ENCODE measurements at regions not wholly inside any gene's neighbourhood (a gene's known extent, or its start where the extent isn't known, plus 50 kb on each side); places are given as distances from the start of the nearest gene placed in this dataset.

DNA sequence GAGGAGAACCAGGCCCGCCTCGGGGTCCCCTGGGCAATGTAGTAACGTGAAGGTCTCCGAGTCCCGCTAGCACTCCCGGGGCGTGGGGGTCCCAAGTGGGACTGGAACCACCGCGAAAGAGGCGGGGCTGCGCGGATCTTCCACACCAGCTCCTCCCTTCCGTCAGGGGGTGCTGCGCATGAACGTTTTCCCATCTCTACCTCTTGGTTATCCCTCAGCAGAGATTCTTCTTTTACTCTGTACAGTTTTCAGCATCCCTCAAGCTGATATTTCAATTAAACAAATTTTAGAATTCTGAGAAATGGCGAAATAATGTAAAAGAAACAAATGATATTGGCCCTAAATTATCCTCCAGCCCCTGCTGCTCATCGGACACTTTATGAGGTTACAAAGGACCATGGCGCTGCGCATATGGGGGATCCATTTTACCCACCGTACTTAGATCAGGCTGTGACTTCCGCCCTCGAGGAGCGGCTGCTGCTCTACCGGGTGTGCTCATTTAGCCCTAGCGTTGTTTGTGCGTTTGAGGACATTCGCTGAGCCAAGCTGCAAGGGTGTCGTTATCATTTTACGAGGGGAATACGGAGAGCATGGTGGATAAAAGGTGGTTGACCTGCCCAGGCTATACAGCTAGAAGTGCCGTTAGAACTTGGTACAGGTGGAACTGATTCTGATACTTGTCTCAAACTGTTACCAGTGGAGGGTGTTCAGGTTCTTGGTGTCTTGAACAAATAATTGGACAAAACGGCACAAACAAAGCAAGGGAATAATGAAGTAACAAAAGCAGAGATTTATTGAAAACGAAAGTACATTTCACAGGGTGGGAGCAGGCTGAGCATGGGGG, 75.2 kb upstream of the CHD6 start (continued):
- TF ChIP-seq, protein P1, sequence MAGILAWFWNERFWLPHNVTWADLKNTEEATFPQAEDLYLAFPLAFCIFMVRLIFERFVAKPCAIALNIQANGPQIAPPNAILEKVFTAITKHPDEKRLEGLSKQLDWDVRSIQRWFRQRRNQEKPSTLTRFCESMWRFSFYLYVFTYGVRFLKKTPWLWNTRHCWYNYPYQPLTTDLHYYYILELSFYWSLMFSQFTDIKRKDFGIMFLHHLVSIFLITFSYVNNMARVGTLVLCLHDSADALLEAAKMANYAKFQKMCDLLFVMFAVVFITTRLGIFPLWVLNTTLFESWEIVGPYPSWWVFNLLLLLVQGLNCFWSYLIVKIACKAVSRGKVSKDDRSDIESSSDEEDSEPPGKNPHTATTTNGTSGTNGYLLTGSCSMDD (CRISPR knock-in tag; IDR thresholded peaks at IDR 0.05), result peak; percentile 43; the same call in 1 of the 2 replicates
- TF ChIP-seq AGO2 (optimal IDR thresholded peaks at IDR 0.05; ENCODE audit: low read depth, low read length) (no peak), CENPT (CRISPR knock-in tag; IDR thresholded peaks at IDR 0.05; ENCODE audit: low read depth) (no peak; the same call in 1 of the 2 replicates), CCDC6 (CRISPR knock-in tag; IDR thresholded peaks at IDR 0.05) (peak; percentile 94), SAFB2 (CRISPR knock-in tag; IDR thresholded peaks at IDR 0.05; ENCODE audit: borderline replicate concordance, low read depth) (peak; percentile 36; the same call in 1 of the 2 replicates), ZBTB38 (CRISPR knock-in tag; IDR thresholded peaks at IDR 0.05) (no peak; the same call in 1 of the 2 replicates), KDM1A (CRISPR knock-in tag; IDR thresholded peaks at IDR 0.05) (0 out of 2 replicates have a peak, but pooled peaks have one; percentile 62), CREM (IDR thresholded peaks at IDR 0.05) (peak; percentile 97), CREM (CRISPR knock-in tag; IDR thresholded peaks at IDR 0.05) (0 out of 2 replicates have a peak, but pooled peaks have one; percentile 5), NFIB (CRISPR knock-in tag; IDR thresholded peaks at IDR 0.05; ENCODE audit: borderline replicate concordance) (no peak)
- TF ChIP-seq, protein P2, sequence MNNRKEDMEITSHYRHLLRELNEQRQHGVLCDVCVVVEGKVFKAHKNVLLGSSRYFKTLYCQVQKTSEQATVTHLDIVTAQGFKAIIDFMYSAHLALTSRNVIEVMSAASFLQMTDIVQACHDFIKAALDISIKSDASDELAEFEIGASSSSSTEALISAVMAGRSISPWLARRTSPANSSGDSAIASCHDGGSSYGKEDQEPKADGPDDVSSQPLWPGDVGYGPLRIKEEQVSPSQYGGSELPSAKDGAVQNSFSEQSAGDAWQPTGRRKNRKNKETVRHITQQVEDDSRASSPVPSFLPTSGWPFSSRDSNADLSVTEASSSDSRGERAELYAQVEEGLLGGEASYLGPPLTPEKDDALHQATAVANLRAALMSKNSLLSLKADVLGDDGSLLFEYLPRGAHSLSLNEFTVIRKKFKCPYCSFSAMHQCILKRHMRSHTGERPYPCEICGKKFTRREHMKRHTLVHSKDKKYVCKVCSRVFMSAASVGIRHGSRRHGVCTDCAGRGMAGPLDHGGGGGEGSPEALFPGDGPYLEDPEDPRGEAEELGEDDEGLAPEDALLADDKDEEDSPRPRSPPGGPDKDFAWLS (CRISPR knock-in tag; IDR thresholded peaks at IDR 0.05; ENCODE audit: borderline replicate concordance), result peak; percentile 96; the same call in 1 of the 2 replicates
- TF ChIP-seq, protein P3, sequence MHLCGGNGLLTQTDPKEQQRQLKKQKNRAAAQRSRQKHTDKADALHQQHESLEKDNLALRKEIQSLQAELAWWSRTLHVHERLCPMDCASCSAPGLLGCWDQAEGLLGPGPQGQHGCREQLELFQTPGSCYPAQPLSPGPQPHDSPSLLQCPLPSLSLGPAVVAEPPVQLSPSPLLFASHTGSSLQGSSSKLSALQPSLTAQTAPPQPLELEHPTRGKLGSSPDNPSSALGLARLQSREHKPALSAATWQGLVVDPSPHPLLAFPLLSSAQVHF (CRISPR knock-in tag; IDR thresholded peaks at IDR 0.05), result no peak
- TF ChIP-seq, protein P4, sequence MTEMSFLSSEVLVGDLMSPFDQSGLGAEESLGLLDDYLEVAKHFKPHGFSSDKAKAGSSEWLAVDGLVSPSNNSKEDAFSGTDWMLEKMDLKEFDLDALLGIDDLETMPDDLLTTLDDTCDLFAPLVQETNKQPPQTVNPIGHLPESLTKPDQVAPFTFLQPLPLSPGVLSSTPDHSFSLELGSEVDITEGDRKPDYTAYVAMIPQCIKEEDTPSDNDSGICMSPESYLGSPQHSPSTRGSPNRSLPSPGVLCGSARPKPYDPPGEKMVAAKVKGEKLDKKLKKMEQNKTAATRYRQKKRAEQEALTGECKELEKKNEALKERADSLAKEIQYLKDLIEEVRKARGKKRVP (CRISPR knock-in tag; IDR thresholded peaks at IDR 0.05), result peak in 1 of 2 experiments; percentile 75; a peak in 2 of 4 replicates
- TF ChIP-seq, protein P5, sequence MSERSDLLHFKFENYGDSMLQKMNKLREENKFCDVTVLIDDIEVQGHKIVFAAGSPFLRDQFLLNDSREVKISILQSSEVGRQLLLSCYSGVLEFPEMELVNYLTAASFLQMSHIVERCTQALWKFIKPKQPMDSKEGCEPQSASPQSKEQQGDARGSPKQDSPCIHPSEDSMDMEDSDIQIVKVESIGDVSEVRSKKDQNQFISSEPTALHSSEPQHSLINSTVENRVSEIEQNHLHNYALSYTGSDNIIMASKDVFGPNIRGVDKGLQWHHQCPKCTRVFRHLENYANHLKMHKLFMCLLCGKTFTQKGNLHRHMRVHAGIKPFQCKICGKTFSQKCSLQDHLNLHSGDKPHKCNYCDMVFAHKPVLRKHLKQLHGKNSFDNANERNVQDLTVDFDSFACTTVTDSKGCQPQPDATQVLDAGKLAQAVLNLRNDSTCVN (CRISPR knock-in tag; IDR thresholded peaks at IDR 0.05; ENCODE audit: borderline replicate concordance), result peak; percentile 91
- TF ChIP-seq, protein P6, sequence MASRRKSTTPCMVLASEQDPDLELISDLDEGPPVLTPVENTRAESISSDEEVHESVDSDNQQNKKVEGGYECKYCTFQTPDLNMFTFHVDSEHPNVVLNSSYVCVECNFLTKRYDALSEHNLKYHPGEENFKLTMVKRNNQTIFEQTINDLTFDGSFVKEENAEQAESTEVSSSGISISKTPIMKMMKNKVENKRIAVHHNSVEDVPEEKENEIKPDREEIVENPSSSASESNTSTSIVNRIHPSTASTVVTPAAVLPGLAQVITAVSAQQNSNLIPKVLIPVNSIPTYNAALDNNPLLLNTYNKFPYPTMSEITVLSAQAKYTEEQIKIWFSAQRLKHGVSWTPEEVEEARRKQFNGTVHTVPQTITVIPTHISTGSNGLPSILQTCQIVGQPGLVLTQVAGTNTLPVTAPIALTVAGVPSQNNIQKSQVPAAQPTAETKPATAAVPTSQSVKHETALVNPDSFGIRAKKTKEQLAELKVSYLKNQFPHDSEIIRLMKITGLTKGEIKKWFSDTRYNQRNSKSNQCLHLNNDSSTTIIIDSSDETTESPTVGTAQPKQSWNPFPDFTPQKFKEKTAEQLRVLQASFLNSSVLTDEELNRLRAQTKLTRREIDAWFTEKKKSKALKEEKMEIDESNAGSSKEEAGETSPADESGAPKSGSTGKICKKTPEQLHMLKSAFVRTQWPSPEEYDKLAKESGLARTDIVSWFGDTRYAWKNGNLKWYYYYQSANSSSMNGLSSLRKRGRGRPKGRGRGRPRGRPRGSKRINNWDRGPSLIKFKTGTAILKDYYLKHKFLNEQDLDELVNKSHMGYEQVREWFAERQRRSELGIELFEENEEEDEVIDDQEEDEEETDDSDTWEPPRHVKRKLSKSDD (CRISPR knock-in tag; IDR thresholded peaks at IDR 0.05; ENCODE audit: low read depth), result peak; percentile 77; the same call in 1 of the 2 replicates
- TF ChIP-seq, protein P7, sequence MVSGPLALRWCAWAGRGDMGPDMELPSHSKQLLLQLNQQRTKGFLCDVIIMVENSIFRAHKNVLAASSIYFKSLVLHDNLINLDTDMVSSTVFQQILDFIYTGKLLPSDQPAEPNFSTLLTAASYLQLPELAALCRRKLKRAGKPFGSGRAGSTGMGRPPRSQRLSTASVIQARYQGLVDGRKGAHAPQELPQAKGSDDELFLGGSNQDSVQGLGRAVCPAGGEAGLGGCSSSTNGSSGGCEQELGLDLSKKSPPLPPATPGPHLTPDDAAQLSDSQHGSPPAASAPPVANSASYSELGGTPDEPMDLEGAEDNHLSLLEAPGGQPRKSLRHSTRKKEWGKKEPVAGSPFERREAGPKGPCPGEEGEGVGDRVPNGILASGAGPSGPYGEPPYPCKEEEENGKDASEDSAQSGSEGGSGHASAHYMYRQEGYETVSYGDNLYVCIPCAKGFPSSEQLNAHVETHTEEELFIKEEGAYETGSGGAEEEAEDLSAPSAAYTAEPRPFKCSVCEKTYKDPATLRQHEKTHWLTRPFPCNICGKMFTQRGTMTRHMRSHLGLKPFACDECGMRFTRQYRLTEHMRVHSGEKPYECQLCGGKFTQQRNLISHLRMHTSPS (CRISPR knock-in tag; IDR thresholded peaks at IDR 0.05; ENCODE audit: low read depth), result no peak
